ENCODE measurements at regions not wholly inside any gene's neighbourhood (a gene's known extent, or its start where the extent isn't known, plus 50 kb on each side); places are given as distances from the start of the nearest gene placed in this dataset.

DNA sequence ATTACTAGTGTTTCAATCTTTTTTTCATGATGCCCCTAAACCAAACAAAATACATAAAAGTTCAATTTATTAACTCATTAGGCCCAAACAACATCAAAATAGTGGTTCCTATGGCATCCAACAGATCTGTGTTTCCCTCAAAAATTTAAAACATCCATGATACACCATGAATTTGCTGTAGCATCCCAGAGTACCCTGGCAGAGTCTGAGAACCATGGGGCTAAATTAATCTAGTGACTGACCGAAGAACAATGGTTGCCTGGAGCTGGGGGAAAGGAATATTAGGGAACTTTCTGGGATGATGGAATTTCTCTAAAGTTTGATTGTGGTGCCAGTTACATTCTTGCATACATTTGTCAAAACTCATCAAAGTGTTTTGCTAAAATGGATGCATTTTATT is 79.5 kb upstream of the TRIO start:
- Histone ChIP-seq H3K27ac (ENCODE audit: low read depth, low read length) (no peak overlapping the region), H3K79me2 (ENCODE audit: insufficient read depth, low read length) (no peaks in the 10 kb centered on the region), H3K4me2 (ENCODE audit: insufficient read depth, low read length) (no peak overlapping the region), H3K27me3 (ENCODE audit: insufficient read depth, low read length) (no peaks in the 10 kb centered on the region), H3K9me3 (ENCODE audit: low read depth, low read length) (no peaks in the 10 kb centered on the region), H3K4me1 (ENCODE audit: insufficient read depth, low read length) (peaks cover 16% of the 10 kb centered on the region), H3K4me3 (ENCODE audit: insufficient read depth, low read length) (no peak overlapping the region), H4K20me1 (ENCODE audit: insufficient read depth, low read length) (no peaks in the 10 kb centered on the region), H3K36me3 (ENCODE audit: insufficient read depth, low read length) (no peaks in the 10 kb centered on the region), H2AFZ (ENCODE audit: low read length) (no peak overlapping the region)
- TF ChIP-seq, protein P1, sequence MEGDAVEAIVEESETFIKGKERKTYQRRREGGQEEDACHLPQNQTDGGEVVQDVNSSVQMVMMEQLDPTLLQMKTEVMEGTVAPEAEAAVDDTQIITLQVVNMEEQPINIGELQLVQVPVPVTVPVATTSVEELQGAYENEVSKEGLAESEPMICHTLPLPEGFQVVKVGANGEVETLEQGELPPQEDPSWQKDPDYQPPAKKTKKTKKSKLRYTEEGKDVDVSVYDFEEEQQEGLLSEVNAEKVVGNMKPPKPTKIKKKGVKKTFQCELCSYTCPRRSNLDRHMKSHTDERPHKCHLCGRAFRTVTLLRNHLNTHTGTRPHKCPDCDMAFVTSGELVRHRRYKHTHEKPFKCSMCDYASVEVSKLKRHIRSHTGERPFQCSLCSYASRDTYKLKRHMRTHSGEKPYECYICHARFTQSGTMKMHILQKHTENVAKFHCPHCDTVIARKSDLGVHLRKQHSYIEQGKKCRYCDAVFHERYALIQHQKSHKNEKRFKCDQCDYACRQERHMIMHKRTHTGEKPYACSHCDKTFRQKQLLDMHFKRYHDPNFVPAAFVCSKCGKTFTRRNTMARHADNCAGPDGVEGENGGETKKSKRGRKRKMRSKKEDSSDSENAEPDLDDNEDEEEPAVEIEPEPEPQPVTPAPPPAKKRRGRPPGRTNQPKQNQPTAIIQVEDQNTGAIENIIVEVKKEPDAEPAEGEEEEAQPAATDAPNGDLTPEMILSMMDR (IDR thresholded peaks at IDR 0.05; ENCODE audit: extremely low read depth, low read depth, low read length), result no peak
- DNase-seq (ENCODE audit: insufficient read length, low spot score, missing footprints), result no peak

DNA sequence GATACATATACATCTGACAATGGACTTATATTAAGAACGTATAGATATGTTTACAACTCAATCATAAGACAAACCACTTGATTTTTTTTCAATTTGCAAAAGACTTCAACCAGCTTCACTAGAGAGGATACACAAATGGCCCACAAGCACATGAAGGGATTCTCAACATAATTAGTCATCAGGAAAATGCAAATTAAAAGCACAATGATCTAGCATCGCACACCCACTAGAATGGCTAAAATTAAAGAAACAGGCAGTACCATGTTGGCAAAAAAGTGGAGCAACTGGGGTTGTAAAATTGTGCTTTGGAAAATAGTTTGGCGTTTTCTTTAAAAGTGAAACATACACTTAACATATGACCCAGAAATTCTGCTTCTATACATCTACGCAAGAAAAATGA is 80.0 kb upstream of the TRIO start:
- no peak for DNase-seq (ENCODE audit: insufficient read length, low spot score, missing footprints)
- Histone ChIP-seq H3K79me2 (ENCODE audit: insufficient read depth, low read length) (no peaks in the 10 kb centered on the region), H4K20me1 (ENCODE audit: insufficient read depth, low read length) (no peaks in the 10 kb centered on the region), H2AFZ (ENCODE audit: low read length) (no peak overlapping the region), H3K4me2 (ENCODE audit: insufficient read depth, low read length) (no peak overlapping the region), H3K36me3 (ENCODE audit: insufficient read depth, low read length) (no peaks in the 10 kb centered on the region), H3K27ac (ENCODE audit: low read depth, low read length) (no peak overlapping the region), H3K4me3 (ENCODE audit: insufficient read depth, low read length) (no peak overlapping the region), H3K27me3 (ENCODE audit: insufficient read depth, low read length) (no peaks in the 10 kb centered on the region), H3K4me1 (ENCODE audit: insufficient read depth, low read length) (peaks cover 16% of the 10 kb centered on the region), H3K9me3 (ENCODE audit: low read depth, low read length) (no peaks in the 10 kb centered on the region)
- TF ChIP-seq, protein P1 (IDR thresholded peaks at IDR 0.05; ENCODE audit: extremely low read depth, low read depth, low read length), result no peak

DNA sequence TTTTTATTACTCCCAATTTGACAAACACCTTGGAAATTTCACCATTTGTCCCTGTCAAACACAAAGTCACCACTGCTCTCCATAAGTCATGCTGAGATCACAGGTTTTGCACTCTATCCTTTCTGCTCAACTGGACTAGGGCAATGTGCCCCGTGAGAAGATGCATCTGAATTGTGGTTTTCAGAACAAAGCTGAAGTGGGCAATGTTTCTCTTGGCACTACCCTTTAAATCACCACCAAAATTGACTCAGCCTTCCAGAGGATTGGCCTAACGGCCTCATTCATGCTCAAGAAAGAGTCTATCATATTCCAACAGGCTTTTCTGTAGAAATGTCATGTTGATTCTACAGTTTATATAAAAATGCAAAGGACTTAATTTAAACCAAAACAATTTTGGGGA is 81.0 kb upstream of the TRIO start:
- Histone ChIP-seq H2AFZ (ENCODE audit: low read length) (no peak overlapping the region), H3K4me1 (ENCODE audit: insufficient read depth, low read length) (peaks cover 16% of the 10 kb centered on the region), H4K20me1 (ENCODE audit: insufficient read depth, low read length) (no peaks in the 10 kb centered on the region), H3K79me2 (ENCODE audit: insufficient read depth, low read length) (no peaks in the 10 kb centered on the region), H3K27ac (ENCODE audit: low read depth, low read length) (no peak overlapping the region), H3K36me3 (ENCODE audit: insufficient read depth, low read length) (no peaks in the 10 kb centered on the region), H3K9me3 (ENCODE audit: low read depth, low read length) (no peaks in the 10 kb centered on the region), H3K4me2 (ENCODE audit: insufficient read depth, low read length) (no peak overlapping the region), H3K27me3 (ENCODE audit: insufficient read depth, low read length) (no peaks in the 10 kb centered on the region), H3K4me3 (ENCODE audit: insufficient read depth, low read length) (no peak overlapping the region)
- DNase-seq (ENCODE audit: insufficient read length, low spot score, missing footprints), result peak; percentile 60
- TF ChIP-seq, protein P1 (IDR thresholded peaks at IDR 0.05; ENCODE audit: extremely low read depth, low read depth, low read length), result no peak

DNA sequence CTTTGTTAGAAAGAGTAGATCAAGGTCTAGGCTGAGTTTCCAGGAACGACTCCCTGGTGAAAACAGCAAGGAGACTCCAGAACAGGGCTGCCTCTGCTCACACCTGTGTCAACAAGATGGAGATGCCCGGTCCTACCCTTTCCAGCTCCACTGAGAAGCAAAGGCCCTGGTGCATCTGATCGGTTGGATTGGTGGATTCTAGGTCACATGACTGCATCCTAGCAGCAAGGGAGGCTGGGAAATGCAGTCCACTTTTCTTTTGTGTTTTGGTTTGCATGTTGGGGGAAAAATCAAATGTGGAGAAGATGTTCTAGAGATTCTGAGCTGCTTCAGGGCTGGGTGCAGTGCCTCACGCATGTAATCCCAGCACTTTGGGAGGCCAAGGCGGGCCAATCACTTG is 82.0 kb upstream of the TRIO start:
- Histone ChIP-seq H3K4me1 (ENCODE audit: insufficient read depth, low read length) (peaks cover 16% of the 10 kb centered on the region), H3K4me3 (ENCODE audit: insufficient read depth, low read length) (no peak overlapping the region), H3K4me2 (ENCODE audit: insufficient read depth, low read length) (no peak overlapping the region), H3K79me2 (ENCODE audit: insufficient read depth, low read length) (no peaks in the 10 kb centered on the region), H2AFZ (ENCODE audit: low read length) (no peak overlapping the region), H3K27ac (ENCODE audit: low read depth, low read length) (no peak overlapping the region), H3K36me3 (ENCODE audit: insufficient read depth, low read length) (no peaks in the 10 kb centered on the region), H3K9me3 (ENCODE audit: low read depth, low read length) (no peaks in the 10 kb centered on the region), H3K27me3 (ENCODE audit: insufficient read depth, low read length) (no peaks in the 10 kb centered on the region), H4K20me1 (ENCODE audit: insufficient read depth, low read length) (no peaks in the 10 kb centered on the region)
- DNase-seq (ENCODE audit: insufficient read length, low spot score, missing footprints), result no peak
- TF ChIP-seq, protein P1 (IDR thresholded peaks at IDR 0.05; ENCODE audit: extremely low read depth, low read depth, low read length), result no peak
